Stomach smooth muscle (tissue), 2 donors: ENCODE measurements at regions not wholly inside any gene's neighbourhood (a gene's known extent, or its start where the extent isn't known, plus 50 kb on each side); places are given as distances from the start of the nearest gene placed in this dataset.

Source experiments
- H3K27ac ChIP-seq: one replicate; pipeline ENCODE4 v1.7.0; 2013; ENCODE audit warnings: mild to moderate bottlenecking, low read length, inconsistent platforms
- H3K27me3 ChIP-seq, 2 donors: one replicate each; pipeline ENCODE4 v1.7.0; 2013; ENCODE audit warnings: low read length in 2 of 2; ENCODE audit not compliant: insufficient read depth in 2 of 2, control insufficient read depth in 1 of 2
- H3K36me3 ChIP-seq, 2 donors: one replicate each; pipeline ENCODE4 v1.7.0; 2013; ENCODE audit warnings: low read length in 2 of 2; ENCODE audit not compliant: control insufficient read depth in 2 of 2, insufficient read depth in 2 of 2
- H3K4me1 ChIP-seq: one replicate; pipeline ENCODE4 v1.7.0; 2013; ENCODE audit warnings: low read length; ENCODE audit not compliant: control insufficient read depth, insufficient read depth
- H3K4me3 ChIP-seq, 2 donors: one replicate each; pipeline ENCODE4 v1.7.0; 2013; ENCODE audit warnings: low read length in 2 of 2
- H3K9ac ChIP-seq, 2 donors: one replicate each; pipeline ENCODE4 v1.7.0; 2013; ENCODE audit warnings: low read length in 2 of 2, mild to moderate bottlenecking in 1 of 2
- H3K9me3 ChIP-seq, 2 donors: one replicate each; pipeline ENCODE4 v1.7.0; 2013; ENCODE audit warnings: low read length in 2 of 2; ENCODE audit not compliant: control insufficient read depth in 2 of 2
- donor health status: healthy.
- donor health status: Pancreatic carcinoma.

DNA sequence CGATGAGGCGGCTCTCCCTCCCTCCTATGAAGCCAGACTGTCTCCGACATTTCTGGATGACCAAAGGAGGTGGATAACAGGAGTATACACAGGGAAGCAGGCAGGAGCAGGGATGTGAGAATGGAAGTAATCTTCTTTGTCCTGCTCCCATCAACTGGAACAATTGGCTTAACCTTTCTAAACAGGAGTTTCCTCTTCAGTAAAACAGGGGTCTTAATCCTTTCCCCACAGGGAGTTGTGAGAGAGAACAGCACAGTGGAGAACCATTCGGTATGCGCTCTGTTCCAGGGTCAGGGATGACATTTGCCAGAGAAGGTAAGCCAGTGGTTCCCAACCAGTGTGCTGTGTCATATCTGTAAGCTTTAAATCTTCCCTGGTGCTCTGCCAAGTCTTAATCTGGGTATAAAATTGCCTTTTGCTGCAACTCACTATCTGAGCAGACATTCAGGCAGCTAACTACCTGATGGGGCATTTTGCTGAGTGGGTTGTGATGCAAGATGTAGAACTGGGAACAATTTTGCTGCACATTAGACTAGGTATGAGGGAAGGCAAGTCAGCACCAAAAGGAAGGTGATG, 294.8 kb upstream of the KIF2A start:
- Histone ChIP-seq H3K27me3 (no peaks in the 10 kb centered on the region), H3K9ac (no peak overlapping the region), H3K9me3 (no peaks in the 10 kb centered on the region), H3K36me3 (no peaks in the 10 kb centered on the region), H3K4me3 (no peak overlapping the region), H3K27ac (no peak overlapping the region), H3K4me1 (no peaks in the 10 kb centered on the region)

DNA sequence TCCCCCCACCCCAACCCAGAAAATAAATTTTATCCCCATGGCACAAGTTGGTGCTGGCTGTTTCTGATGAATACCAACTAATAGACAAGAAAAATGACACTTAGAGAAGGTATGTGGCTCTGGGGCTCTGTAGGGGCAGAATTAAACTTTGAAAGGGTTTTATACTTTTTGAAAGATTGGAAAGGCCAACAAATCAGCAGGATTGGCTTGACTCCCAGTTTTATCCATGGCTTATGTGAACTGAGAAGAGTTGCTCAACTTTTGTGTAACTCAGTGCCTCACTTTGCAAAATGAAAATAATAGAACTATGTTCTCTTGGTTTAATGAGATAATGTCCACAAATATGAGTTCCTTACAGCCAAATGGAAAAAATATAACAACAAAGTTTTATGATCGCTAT, 288.9 kb upstream of the KIF2A start:
- no peaks in the 10 kb centered on the region for H3K27me3 ChIP-seq
- H3K9me3 ChIP-seq = no peaks in the 10 kb centered on the region
- H3K4me1 ChIP-seq = no peaks in the 10 kb centered on the region
- H3K36me3 ChIP-seq = no peaks in the 10 kb centered on the region
- H3K9ac ChIP-seq = no peak overlapping the region
- no peak overlapping the region for H3K27ac ChIP-seq
- no peak overlapping the region for H3K4me3 ChIP-seq

DNA sequence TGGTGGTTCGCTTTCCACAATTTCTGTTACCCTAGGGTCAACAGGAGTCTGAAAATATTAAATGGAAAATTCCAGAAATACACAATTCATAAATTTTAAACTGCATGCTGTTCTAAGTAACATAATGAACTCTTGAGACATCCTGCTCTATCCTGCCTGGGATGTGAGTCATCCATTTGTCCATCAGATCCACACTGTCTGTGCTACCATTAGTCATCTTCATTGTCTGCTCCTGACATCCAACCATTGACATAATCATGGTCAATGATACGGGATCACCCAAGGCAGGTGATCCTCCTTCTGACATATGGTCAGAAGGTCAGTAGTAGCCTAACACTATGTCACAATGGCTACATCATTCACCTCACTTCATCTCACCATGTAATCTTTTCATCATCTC, 276.7 kb upstream of the KIF2A start:
- no peaks in the 10 kb centered on the region for H3K9me3 ChIP-seq
- no peak overlapping the region for H3K4me3 ChIP-seq
- no peak overlapping the region for H3K9ac ChIP-seq
- H3K27ac ChIP-seq = no peak overlapping the region
- H3K4me1 ChIP-seq = no peaks in the 10 kb centered on the region
- no peaks in the 10 kb centered on the region for H3K36me3 ChIP-seq
- H3K27me3 ChIP-seq = no peaks in the 10 kb centered on the region

DNA sequence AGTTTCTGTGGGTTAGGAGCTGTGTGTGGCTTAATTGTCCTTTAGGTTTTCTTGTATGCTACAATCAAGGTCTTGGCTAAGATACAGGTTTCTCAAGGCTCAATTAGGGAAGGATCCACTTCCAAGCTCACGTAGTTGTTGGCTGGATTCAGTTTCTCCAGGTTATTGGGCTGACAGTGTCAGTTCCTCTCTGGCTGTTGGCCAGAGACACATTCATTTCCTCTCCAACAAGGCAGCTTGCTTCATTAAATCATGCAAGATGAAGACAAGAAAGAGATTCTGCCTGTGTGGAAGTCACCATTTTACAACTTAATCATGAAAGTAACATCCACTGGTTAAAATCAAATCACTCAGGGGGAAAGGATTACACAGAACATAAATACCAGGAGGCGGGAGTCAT, 275.7 kb upstream of the KIF2A start:
- no peaks in the 10 kb centered on the region for H3K4me1 ChIP-seq
- no peaks in the 10 kb centered on the region for H3K36me3 ChIP-seq
- H3K27me3 ChIP-seq = no peaks in the 10 kb centered on the region
- no peak overlapping the region for H3K27ac ChIP-seq
- H3K9me3 ChIP-seq = no peaks in the 10 kb centered on the region
- H3K4me3 ChIP-seq = no peak overlapping the region
- no peak overlapping the region for H3K9ac ChIP-seq

DNA sequence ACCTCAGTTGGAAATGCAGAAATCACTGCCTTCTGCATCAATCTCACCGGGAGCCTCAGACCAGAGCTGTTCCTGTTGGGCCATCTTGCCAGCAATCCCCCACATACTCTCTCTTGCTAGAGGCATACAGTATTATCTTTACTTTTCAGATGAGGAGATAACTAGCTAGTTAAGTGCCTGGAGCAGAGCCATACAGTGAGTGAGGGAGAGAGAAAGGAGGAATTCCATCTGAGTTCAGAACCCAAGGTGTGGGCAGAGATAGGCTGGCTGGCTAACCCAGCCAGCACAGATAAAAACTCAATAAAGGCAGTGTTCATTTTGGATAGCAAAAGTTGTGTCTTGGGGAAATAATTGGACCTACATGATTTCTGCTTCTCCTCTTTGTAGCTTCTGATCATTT, 268.0 kb upstream of the KIF2A start:
- Histone ChIP-seq H3K9ac (no peak overlapping the region), H3K4me1 (no peaks in the 10 kb centered on the region), H3K4me3 (no peak overlapping the region)

DNA sequence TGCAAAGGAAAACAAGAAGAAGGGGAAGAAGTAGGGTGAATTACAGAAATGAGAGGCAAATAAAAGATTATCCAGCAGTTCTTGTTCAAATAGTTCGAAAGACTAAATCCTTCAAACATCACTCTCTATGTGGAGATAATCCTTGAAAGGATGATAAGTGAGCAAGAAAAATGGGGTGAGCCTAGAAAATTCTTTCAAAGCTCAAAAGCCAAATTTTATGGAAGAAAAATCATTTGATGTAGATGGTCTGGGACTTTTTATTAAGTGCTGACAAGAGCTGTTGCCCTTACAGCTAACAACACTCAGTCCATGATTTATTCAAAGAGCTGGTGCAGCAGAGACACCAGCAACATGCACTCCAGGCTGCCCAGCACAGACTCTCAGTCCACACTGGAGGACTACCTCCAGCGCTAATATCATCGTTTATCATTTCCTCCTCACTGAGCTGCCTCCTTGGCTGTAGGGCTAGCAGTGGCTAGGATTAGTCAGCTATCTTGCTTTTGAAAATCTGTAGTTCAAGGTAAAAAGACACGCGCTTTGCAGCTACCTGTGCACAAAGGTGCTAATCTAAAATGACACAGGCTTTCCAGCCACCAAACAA, 264.8 kb upstream of the KIF2A start:
- no peaks in the 10 kb centered on the region for H3K9me3 ChIP-seq
- no peaks in the 10 kb centered on the region for H3K4me1 ChIP-seq
- no peaks in the 10 kb centered on the region for H3K27me3 ChIP-seq
- H3K36me3 ChIP-seq = no peaks in the 10 kb centered on the region
- H3K9ac ChIP-seq = no peak overlapping the region
- H3K4me3 ChIP-seq = no peak overlapping the region
- H3K27ac ChIP-seq = no peak overlapping the region

More for the DNA sequence above, 268.0 kb upstream of the KIF2A start:
- Histone ChIP-seq H3K9me3 (no peaks in the 10 kb centered on the region), H3K27me3 (no peaks in the 10 kb centered on the region), H3K36me3 (no peaks in the 10 kb centered on the region), H3K27ac (no peak overlapping the region)

DNA sequence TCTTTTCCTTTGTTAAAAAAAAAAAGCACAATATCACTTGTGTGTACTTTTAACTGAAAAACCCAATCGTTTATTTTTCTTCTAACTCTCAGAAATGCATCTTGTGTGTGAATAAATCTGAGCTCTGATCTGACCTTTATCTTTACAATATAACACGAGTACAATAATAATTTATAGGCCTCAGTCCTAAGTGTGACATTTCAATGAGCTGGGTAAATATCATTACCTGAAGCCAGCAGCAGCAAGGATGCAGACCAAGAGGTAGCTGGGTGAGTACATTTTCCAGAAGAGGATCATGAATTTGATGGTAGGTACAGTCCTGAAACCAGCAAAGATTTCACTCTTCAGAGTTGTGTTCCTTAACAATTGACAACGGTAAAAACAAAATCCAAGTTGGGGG, 264.0 kb upstream of the KIF2A start:
- Histone ChIP-seq H3K9me3 (no peaks in the 10 kb centered on the region), H3K4me1 (no peaks in the 10 kb centered on the region), H3K27me3 (no peaks in the 10 kb centered on the region), H3K27ac (no peak overlapping the region), H3K4me3 (no peak overlapping the region), H3K36me3 (no peaks in the 10 kb centered on the region), H3K9ac (no peak overlapping the region)

DNA sequence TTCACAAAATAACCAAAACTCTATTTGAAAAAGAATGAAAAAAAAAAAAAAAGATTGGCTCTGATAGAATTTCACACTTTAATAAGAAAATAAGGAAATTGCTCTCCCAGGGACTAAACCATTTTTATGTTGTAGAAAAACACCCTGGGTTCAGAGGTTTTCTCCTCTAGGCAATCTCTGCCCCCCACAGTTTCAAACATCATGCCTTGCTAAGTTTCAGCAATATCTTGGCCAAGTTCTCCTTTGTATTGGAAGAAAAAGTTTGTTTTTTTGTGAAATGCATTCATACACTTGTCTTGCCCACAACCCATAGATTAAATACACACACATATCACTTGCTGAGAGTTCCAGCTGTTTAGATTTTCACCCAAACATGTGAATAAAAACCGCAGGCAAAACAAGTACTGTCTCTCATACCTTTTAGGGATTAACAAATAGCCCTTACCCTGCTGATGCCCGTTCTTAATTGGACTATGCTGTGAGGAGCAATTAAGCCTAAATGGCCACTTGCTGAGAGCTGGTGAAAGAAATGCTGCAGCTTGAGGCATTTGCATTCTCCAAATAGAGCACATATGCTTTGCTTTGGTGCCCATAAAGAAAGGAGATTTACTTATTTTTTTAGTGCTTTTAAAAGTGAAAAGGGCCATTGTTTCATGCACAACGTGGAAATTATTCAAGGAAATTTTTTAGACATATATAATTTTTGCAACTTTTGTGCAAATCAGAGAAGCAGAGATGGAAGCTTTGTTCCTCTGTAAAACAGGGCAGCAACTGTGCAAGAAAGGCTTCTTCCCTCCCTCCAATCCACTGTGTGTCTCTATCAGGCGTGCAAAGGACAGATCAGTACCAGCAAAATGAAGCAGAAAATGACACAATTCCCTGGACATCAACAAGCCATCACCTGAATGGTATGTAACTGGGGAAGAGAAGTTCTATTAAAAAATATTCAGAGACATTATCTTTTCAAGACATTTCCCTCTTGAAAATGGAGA, 262.4 kb upstream of the KIF2A start:
- H3K27ac ChIP-seq = no peak overlapping the region
- no peaks in the 10 kb centered on the region for H3K27me3 ChIP-seq
- no peaks in the 10 kb centered on the region for H3K9me3 ChIP-seq
- H3K9ac ChIP-seq = no peak overlapping the region
- no peak overlapping the region for H3K4me3 ChIP-seq
- H3K4me1 ChIP-seq = no peaks in the 10 kb centered on the region
- H3K36me3 ChIP-seq = no peaks in the 10 kb centered on the region

DNA sequence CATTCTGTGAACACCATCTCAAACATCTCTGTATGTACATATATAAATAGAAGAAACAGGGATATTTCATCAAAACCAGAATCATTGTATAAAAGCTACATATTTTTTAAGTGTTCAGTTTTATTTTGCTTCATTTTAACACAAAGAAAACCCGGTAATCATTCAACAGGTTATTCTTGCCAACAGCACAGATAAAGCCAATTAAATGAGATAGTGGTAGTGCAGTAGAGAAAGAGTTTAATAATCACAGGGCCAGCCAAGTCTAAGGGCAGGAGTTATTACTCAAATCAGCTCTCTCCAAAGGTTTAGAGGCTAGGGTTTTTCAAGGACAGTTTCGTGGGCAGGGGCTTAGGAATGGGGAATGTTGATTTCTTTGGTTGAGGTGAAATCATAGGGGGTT, 261.0 kb upstream of the KIF2A start:
- no peak overlapping the region for H3K9ac ChIP-seq

DNA sequence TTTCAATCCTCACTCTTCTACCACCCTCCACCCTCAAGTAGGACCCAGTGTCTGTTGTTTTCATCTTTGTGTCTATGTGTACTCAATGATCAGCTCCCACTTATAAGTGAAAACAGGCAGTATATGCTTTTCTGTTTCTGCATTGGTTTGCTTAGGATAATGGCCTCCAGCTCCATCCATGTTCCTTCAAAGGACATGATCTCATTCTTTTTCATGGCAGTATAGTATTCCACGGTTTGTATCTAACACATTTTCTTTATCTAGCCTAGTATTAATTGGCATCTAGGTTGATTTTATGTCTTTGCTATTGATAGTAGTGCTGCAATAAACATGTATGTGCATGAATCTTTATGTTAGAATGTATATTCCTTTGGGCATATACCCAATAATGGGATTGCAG, 259.8 kb upstream of the KIF2A start:
- H3K4me1 ChIP-seq = no peaks in the 10 kb centered on the region
- no peaks in the 10 kb centered on the region for H3K27me3 ChIP-seq
- H3K9me3 ChIP-seq = no peaks in the 10 kb centered on the region
- no peak overlapping the region for H3K27ac ChIP-seq
- H3K9ac ChIP-seq = no peak overlapping the region
- no peak overlapping the region for H3K4me3 ChIP-seq
- H3K36me3 ChIP-seq = no peaks in the 10 kb centered on the region

More for the DNA sequence above, 261.0 kb upstream of the KIF2A start:
- Histone ChIP-seq H3K36me3 (no peaks in the 10 kb centered on the region), H3K27ac (no peak overlapping the region), H3K4me1 (no peaks in the 10 kb centered on the region), H3K4me3 (no peak overlapping the region), H3K9me3 (no peaks in the 10 kb centered on the region), H3K27me3 (no peaks in the 10 kb centered on the region)

DNA sequence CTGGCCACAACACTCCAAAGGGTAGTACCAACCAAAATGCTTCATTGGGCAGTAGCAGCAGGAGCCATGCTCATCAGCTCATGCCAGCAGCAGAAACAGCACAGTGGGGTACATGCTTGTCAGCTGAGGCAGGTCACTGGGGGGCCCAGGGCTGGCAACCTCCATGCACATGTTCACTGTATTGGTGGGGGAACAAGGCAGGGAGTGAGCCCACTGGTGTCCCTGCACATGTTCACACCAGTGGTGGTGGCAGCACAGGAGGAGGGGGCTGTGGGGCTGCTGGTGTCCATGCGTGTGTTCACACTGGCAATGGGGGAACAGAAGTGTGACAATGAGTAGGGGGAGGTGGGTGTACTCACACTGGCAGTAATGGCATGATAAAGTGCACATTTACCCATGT, 254.3 kb upstream of the KIF2A start:
- no peaks in the 10 kb centered on the region for H3K4me1 ChIP-seq
- H3K9ac ChIP-seq = no peak overlapping the region
- H3K27ac ChIP-seq = no peak overlapping the region
- H3K27me3 ChIP-seq = no peaks in the 10 kb centered on the region
- H3K9me3 ChIP-seq = no peaks in the 10 kb centered on the region
- no peaks in the 10 kb centered on the region for H3K36me3 ChIP-seq
- H3K4me3 ChIP-seq = no peak overlapping the region
